KOPT-K1 (cell line): ENCODE measurements at regions not wholly inside any gene's neighbourhood (a gene's known extent, or its start where the extent isn't known, plus 50 kb on each side); places are given as distances from the start of the nearest gene placed in this dataset.

Source experiments
- H3K27ac ChIP-seq: fragments of 200-600 bp; sonication (generic); 2 replicates; pipeline ENCODE4 v1.5.1; 2016; ENCODE audit warnings: antibody characterized with exemption, mild to moderate bottlenecking, low read depth, low read length; ENCODE audit not compliant: poor library complexity, severe bottlenecking
- H3K36me3 ChIP-seq: fragments of 200-600 bp; sonication (generic); 2 replicates; pipeline ENCODE4 v1.5.1; 2017; ENCODE audit warnings: antibody characterized with exemption, mild to moderate bottlenecking, low read length, moderate library complexity; ENCODE audit not compliant: insufficient read depth
- H3K9me3 ChIP-seq: fragments of 200-600 bp; sonication (generic); 2 replicates; pipeline ENCODE4 v1.5.1; 2017; ENCODE audit warnings: antibody characterized with exemption, low read length, mild to moderate bottlenecking; ENCODE audit not compliant: insufficient read depth, poor library complexity, severe bottlenecking

DNA sequence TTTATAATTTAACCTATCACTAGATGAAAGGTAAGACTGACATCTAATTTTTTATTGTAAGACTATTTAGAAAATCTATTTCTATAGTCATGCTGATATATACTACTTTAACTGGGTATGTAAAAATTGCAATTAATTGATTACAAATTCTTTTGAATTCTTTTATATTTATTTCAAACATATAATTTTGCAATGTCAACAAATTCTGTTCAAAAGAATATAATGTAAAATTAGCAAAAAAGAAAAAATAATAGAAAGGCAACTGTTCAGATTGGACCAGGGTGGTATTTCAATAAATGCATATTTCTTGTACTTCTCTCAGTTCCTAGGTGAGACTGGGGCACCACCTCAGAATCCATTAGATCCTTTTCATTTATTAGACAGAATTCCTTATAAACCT, 1053.5 kb upstream of the FBXO33 start:
- no peak overlapping the region for H3K27ac ChIP-seq
- H3K9me3 ChIP-seq: no peaks in the 10 kb centered on the region
- H3K36me3 ChIP-seq: no peaks in the 10 kb centered on the region

DNA sequence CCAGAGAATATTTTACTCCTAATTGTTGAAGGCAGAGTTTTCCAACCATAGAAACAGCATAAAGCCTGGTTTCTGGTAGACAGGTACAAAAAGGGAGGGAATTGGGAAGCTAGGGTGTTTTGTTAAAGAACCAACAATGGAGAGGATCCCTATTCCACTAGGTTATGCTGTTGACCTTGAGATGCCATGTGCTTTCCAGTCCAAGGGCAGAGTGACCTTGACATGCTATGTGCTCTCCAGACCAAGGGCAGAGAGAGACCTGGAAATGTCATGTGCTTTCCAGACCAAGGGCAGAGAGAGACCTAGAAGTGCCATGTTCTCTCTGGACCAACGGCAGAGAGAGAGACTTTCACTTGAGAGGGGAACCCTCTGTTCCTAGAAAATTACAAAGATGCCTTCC, 1043.8 kb upstream of the FBXO33 start:
- Histone ChIP-seq H3K36me3 (no peaks in the 10 kb centered on the region), H3K27ac (no peak overlapping the region), H3K9me3 (no peaks in the 10 kb centered on the region)

DNA sequence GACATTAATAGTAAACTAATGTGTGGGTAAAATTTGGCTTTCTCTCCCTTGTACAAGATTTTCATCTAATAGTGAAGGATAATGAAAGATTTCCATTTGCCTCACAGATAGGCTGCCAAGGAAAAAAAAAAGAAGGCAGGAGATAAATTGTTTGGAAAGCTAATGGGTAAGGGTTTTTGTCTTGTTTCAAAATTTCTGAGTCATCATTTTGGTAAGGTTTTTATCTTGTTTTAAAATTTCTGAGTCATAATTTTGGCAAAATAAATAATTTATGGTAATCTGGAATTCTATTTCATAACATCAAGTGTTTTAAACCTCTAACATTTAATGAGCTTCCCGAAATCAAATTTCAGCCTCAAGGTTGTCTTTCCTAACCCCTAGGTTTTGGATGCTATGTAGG, 1035.7 kb upstream of the FBXO33 start:
- Histone ChIP-seq H3K36me3 (no peaks in the 10 kb centered on the region), H3K27ac (no peak overlapping the region), H3K9me3 (peaks cover 15% of the 10 kb centered on the region)

DNA sequence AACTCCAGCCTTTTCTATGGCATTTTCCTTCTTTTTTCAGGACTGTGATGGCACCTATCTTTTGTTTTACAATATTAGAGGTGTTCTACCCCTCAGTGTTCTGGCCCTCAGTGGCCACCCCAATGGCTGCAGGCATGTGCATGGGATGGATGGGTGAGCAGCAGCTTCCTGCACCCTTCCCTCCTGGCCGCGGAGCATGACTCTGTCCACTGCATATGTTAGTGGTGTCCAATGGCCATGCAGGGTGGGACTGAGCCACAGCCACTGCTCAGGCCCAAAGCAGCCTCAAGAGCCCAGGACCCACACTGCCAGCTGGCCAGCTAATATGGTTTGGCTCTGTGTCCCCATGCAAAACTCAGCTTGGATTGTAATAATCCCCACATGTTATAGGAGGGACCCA, 1032.3 kb upstream of the FBXO33 start:
- H3K36me3 ChIP-seq: no peaks in the 10 kb centered on the region
- H3K9me3 ChIP-seq: peaks cover 15% of the 10 kb centered on the region
- no peak overlapping the region for H3K27ac ChIP-seq

DNA sequence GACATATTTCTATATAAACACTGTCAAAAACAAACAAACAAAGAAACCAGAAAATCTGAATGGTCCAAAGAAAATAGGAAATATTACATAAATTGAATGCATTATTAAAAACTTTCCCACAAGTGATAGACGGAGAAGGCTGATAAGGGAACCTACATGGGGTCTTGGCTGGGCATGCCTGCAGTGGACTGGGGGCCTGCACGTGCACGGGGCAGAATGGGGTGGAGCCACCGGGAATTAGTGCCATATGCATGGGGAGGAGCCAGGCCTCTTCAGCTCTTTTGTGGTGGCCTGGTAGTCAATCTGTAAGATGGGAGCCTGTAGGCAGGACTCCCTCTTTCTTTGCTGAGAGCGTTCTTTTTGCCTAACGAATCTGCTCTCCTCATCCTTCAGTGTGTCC, 1031.7 kb upstream of the FBXO33 start:
- Histone ChIP-seq H3K27ac (no peak overlapping the region), H3K36me3 (no peaks in the 10 kb centered on the region), H3K9me3 (peaks cover 11% of the 10 kb centered on the region)

DNA sequence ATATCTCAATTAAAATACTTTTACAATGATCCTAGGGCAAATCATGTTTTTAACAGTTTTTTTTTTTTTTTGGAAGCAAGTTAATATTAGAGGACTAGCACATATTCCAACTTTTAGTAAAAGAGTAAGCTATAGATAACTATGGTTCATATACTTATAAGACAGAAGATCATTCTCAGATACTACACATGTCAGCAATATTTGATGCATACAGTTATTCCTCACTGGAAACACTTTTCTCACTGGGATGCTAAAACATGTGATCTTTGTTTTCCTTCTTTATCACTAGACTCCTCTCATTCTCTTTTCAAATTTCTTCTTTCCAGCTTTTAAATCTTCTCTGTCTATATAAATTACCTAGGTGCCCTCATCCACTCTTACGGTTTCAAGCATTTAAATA, 1020.4 kb upstream of the FBXO33 start:
- Histone ChIP-seq H3K36me3 (no peaks in the 10 kb centered on the region), H3K27ac (no peak overlapping the region), H3K9me3 (no peaks in the 10 kb centered on the region)

DNA sequence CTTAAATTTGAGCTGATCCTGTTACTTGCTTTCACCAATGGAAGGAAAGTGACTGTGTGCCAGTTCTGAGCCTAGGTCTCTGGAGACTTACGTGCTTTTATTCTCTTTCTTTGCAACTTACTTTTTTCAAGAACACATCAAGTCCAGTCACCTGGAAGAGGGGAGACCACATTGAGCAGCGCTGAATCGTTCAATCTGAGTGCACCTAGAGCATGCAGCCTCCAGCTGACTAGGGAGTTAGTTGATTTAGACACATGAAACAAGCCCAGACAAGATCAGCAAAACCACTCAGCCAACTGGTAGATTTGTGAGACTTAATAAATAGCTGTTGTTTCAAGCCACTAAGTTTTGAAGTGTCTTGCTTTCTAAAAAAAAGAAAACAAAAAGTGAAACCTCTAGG, 1014.8 kb upstream of the FBXO33 start:
- no peaks in the 10 kb centered on the region for H3K36me3 ChIP-seq
- H3K9me3 ChIP-seq: no peaks in the 10 kb centered on the region
- no peak overlapping the region for H3K27ac ChIP-seq

DNA sequence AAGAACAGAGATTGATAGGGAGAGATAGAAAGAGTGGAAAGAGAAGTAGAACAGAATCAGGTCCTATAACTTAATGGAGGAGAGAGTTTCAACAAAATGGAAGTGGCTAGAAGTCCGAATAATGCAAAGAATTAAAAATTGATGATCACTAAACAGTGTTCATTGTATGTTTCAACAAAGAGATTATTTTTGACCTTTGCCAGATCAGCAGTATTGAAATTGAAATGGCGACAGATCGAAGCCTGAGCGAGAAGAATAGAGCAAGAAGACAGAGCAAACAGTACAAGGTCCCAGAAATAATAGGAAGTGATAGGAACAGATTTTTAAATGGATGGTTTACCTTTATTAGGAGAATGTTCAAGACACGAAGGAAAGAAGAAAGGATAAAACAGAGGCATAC, 1012.8 kb upstream of the FBXO33 start:
- no peak overlapping the region for H3K27ac ChIP-seq
- no peaks in the 10 kb centered on the region for H3K9me3 ChIP-seq
- no peaks in the 10 kb centered on the region for H3K36me3 ChIP-seq

DNA sequence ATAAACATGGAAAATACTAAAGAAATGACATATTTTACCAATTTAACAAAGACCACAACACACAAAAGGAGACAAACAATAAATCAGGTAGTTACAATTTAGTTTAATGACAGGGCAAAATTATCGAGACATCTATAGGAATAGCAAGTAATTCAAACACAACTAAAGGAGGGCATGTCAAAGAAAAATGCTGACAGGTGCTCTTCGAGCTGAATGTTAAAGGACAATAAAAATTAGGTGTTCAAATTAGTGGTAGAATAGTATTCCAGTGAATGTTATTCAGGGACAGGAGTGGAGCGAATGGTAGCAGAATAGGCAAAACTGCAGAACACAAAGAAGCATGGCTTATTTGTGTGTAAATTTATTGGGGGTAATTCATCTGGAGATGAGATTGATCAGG, 1004.3 kb upstream of the FBXO33 start:
- no peaks in the 10 kb centered on the region for H3K36me3 ChIP-seq
- H3K9me3 ChIP-seq: no peaks in the 10 kb centered on the region
- no peak overlapping the region for H3K27ac ChIP-seq

DNA sequence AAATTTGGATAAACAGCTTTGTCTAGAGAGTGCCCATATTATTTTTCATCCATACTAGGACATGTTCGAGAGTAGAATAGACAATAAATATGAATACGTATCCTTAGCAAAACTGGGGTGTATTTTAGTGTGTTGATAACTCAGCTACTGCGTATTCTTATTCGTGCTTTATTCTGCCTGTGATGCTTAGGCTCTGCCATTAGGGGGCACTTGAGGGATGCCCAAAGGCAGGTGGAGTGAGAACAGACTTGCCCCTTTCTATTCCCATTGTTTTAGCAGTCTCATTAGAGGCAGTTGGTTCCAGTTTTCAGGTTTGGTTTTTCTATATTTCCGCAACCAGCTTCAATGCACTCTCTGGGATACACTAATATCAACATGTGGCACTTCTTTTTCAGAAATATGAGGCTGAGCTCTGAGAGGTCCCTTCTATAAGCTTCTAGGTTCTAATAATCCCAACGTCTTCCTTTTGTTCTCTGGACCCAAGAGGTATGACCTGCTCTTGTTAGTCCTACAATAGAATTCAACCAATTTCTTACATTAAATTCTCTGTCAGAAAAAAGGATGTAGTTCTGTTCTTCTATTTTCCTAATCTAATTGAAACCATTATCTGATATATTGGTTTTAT, 985.7 kb upstream of the FBXO33 start:
- no peaks in the 10 kb centered on the region for H3K9me3 ChIP-seq
- H3K27ac ChIP-seq: no peak overlapping the region
- H3K36me3 ChIP-seq: no peaks in the 10 kb centered on the region

DNA sequence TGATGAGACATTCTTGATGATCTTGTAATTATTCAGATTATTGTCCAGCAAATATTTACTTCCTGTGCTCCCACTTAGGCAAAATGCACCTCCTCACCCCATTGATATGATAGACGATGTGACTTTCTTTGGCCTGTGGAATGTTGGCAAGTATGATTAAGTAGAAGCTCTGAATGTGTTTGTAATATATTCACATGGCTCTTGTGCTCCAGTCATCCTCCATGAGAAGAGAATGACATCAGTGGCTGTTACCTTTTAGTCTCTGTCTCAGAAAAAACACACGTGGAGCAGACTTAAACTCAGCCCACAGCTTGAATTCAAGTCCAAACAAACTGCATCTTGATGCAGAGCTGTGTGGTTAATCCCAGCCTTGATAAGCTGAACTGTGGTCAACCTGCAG, 984.3 kb upstream of the FBXO33 start:
- no peak overlapping the region for H3K27ac ChIP-seq
- H3K9me3 ChIP-seq: no peaks in the 10 kb centered on the region
- H3K36me3 ChIP-seq: no peaks in the 10 kb centered on the region

DNA sequence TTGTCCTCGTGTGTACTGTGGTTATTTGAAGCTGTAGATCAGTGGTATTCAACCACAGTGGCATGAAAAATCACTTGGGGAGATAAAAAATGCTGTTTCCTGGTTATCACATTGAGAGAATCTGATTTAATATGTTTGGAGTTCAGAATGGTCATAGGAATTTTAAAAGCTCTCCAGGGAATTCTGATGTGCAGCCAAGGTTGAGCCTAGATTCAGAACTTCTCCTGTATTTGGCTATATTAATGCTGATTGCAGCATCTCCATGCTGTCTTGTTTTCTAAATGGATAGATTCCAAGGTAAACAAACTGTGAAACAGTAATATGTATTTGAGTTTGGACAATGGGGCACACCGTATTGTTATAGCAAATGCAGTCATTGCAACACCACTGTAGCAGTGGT, 982.2 kb upstream of the FBXO33 start:
- H3K9me3 ChIP-seq: no peaks in the 10 kb centered on the region
- H3K36me3 ChIP-seq: no peaks in the 10 kb centered on the region
- H3K27ac ChIP-seq: no peak overlapping the region

DNA sequence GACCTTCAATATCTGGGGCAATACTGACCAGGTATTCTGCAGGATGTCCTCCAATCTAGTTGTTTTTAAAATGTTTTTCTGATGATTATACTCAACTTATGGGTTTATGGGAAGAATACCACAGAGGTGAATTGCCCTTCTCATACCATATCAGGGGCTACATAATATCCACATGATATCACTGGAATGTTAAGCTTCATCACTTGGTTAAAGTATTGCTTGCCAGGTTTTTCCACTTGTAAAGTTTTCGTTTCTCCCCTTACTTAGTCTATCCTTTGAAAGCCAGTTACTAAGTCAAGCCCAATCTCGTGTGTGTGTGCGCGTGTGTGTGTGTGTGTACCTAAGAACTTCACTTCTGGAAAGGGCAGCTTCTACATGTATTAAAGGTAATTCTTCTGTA, 980.9 kb upstream of the FBXO33 start:
- Histone ChIP-seq H3K36me3 (no peaks in the 10 kb centered on the region), H3K27ac (no peak overlapping the region), H3K9me3 (peaks cover 6% of the 10 kb centered on the region)

DNA sequence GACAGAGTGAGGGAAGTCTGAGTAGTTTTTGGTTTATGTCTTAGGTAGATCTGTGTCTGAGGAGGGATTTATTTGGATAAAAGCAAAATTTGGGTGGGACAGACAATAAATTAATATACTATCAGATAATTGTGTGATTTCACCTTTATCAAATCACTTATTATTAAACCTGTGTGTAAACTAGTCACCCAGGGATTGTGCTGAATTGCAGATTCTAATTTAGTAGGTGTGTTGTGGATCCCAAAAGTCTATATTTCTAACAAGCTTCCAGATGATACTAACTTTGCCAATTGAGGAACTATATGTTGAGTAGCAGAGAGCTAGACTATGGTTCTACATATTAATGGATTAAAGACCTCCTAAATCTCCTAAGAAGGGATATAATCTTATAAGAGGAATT, 978.5 kb upstream of the FBXO33 start:
- peaks cover 17% of the 10 kb centered on the region for H3K9me3 ChIP-seq
- no peak overlapping the region for H3K27ac ChIP-seq
- H3K36me3 ChIP-seq: no peaks in the 10 kb centered on the region

DNA sequence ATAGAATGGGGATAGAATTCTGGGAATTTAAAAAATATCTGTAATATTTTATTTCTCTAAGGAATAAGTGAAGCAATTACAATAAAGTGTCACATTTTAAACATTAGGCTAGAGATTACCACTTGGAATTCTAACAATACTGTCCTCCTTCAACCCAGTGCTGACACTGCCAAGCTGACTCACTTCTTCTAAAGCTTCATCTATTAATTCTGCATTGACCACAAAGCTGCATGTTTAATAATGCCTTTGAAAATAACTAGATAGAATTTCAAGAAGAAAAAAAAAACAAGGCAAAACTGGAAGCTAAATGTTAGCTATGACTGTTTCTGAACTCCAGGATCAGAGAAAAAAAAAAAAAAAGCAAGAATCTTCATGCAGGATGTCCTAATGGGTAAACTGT, 970.7 kb upstream of the FBXO33 start:
- Histone ChIP-seq H3K36me3 (no peaks in the 10 kb centered on the region), H3K27ac (no peak overlapping the region), H3K9me3 (peaks cover 8% of the 10 kb centered on the region)

DNA sequence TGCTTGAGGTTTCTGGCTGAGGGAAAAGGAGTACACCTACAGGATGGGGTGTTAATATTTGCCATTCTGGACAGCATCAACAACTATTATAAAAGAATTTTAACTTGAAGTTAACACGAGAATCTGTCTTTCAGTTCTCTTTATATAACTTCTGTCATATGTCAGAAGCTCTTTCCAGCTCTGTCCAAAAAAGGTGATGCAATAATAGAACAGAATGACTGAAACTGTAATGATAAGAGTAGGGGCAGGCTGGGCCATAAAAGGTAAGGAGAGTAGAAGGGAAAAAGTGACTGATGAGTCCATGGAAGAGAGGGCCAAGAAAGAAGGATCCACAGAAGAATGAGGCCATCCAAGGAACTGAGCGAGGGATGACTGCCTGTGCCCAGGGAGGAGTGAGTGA, 966.7 kb upstream of the FBXO33 start:
- no peaks in the 10 kb centered on the region for H3K36me3 ChIP-seq
- H3K27ac ChIP-seq: no peak overlapping the region
- no peaks in the 10 kb centered on the region for H3K9me3 ChIP-seq
